SW480 (cell line): ENCODE measurements at regions not wholly inside any gene's neighbourhood (a gene's known extent, or its start where the extent isn't known, plus 50 kb on each side); places are given as distances from the start of the nearest gene placed in this dataset.
A peak's percentile ranks its signal among the peaks of the same experiment; 100 is the strongest.

Experiments
- DNase-seq: peaks from one replicate; pipeline ENCODE4 v3.0.0-alpha.2; 2016; ENCODE audit warnings: low spot score

DNA sequence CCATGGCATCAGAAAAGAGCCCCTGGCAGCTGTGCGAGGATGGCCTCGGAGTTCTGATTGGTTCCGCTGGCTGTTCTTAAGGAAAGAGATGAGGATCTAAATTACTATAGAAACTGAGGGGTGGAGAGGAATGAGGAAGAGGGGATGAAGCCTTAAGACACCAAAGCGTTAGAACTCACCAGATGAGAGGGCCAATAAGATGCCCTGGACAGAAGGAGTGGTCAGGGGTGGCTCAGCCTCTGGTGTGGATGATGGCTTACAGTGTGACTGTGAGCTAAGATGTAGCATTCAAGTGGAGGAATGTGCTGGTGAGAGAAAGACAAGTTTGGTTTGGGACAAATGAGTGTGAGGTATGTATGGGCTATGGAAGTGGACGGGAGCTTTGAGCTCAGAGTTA, 97.8 kb downstream of the ZFP36L2 start:
- DNase-seq = no peak

DNA sequence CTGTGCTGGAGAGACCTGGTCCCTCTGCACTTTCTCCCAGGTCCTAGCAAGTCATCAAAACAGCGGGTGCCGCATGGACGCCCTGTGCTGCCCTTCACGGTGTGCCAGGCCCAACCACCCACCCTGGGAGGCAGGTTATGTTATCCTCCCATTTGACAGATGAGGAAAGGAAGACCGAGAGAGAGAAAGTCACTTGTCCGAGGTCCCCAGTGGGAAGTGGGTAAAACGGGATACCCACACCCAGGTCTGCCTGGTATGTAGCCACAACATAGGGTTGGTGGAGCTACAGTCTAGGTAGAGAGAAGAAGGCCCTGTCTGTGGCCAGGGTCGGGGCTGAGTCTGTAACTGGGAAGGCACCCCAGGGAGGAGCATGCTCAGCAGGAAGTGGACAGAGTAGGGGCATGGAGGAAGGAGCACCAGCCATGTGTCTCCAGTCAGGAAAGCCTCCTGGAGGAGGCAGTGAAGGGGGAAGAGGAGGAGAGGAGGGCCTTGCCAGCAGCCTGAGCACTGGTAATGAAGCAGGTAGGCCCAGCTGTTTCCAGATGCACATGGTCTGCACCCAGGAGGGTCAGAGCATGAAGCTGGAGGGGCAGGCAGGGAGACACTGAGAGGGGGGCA, 98.4 kb downstream of the ZFP36L2 start:
- no peak for DNase-seq

DNA sequence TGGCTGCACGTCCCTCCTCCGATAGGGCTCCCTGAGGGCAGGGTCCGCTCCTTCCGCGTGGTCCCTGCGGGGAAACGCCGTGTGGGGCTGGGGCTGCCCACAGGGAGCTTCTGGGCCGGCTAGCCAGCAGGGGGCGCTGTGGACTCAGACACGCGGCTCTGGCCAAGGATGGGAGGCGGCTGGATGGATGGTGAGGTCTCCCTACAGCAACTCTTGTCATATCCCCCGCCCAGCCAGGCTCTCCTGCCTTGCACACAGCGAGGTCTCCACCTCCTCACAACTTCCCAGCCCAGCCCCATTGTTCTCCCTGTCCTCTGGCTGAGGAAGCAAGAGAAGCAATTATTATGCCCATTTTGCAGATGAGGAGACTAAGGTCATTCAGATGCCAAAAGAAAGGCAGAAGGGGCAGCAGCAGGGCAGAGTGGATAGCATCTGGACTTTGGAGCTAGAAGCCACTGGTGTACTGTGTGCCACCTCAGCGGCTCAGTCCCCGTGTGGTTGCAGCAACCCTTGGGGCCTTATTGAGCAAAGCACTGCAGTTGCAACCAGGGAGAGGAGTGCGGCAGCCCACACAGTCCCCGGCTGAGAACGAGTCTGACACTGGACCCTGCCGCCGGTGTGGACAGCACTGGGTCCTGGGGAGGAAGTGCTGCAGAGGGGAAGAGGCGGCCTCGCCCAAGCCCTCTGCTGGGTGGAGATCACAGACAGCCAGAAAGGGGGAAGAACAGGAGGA, 99.0 kb downstream of the ZFP36L2 start:
- peak; percentile 45 for DNase-seq

DNA sequence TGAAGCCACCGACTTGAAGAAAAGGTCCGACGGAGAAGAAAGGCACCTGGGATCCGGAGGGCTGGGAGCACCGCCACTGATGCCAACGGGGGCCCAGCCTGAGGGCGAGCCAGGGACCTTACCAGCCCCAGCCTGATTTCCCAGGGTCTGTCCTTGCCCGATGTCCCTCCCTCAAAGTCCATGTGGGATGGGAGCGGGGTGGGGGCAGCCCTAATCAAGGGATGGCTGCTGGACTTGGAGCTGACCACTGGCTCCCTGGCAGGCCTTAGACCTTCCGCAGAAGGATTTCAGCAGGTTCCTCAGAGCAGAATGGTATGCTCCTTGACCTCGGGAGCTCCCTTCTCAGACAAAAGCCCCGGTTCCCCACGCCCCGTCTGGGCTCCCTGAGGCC, 99.6 kb downstream of the ZFP36L2 start:
- DNase-seq = no peak

DNA sequence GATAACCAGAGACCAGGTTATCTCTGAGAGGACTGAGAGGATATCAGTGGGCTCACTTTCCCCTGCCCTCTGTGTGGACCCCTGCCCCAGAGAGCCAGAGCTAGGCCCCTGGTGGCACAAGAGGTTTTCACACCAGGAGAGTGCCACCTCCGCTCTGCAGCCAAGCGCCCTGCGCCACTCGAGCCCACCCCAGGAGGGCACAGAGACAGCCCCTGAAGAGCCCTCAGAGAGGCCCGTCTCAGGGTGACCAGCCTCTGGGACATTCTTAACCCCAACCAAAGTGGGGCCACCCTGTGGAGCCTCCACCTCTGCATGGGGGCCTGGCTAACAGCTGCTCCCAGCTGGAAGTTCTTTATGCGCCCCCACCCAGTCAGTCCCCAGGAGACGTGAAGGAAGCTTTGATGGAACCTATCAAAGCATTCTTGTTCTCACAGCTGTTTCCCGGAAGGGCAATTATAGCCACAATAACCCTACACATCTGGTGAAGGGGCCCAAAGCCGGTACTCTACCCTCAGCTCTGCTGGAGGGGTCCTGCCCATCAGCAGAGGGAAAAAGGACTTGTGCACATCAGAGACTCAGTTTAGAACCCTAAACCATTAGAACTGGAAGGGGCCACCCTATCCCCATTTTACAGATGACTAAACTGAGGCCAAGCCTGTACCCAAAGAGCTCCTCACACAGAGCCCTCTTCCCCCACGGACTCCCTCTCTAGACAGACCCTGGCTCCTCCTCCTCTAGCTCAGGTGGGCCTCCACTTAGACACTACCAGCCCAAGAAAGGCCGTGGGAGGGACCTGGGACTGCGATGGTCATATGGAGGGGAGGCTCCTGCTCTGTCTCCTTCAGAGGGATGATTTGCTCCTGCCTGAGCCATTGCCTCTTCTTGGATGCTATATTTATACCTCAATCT, 101.1 kb downstream of the ZFP36L2 start:
- no peak for DNase-seq

DNA sequence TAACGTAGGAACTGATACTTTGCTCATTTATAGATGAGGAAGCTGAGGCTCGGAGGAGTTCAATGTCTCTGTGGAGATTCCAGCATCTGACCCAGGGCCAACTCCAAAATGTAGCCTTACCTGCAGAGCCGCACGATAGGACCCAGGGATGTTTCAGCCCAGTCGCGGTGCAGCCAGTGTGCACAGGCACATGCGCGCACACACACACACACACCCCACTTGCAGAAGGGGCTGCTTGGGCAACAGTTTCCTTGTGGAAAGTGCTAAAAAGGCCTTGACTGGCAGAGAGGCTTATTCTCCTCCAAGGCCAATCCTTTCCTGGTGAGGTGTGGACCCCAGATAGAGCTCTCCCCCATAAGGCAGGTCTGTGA, 101.7 kb downstream of the ZFP36L2 start:
- no peak for DNase-seq

DNA sequence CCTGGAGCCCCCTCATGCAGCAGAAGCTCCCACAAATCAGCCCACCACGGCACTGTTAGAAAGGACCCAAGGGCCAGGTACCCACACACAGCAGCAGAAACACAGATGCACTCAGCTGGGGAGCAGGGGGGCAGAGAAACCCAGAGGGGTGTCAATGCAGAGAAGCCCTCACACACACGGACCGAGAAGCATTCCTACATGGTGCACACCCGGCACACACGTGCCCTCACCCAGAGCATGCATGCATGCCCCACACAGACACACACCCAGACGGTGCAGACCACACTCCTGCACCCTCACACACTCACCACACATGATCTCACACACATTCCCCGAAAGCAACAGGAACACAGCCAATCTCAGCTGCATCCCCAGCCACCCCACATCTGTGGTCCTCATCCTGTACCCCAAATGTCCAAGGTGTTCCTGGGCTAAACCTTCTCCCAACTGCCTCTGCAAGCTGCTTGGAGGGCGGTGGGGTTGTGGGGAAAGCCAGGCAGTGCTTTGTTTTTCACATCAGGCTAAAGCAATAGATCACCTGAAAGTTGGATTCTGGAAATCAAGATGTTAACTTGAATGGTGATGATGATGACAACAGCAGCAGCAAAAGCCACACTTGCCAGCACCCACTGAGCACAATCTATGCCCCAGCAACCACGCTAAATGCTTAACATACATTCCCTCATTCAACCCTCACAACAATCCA, 102.3 kb downstream of the ZFP36L2 start:
- DNase-seq = no peak

DNA sequence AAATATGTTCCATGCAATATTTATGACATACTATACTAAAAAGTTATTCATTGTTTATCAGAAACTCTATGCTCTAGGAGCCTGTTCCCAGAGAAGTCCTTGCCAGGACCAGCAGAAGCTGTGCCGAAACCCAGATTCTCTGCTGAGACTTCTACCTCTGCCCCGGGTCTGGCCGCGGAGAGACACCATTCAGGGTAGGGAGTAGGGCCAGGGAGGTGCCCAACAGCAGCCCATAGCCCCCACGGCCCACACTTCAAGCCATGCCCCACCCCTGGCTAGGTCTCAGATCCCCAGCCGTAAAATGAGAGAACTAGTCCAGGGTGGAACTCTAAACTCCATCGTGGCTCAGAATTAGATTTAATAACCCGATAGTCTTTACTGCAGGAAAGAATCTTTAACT, 102.9 kb downstream of the ZFP36L2 start:
- DNase-seq = no peak

DNA sequence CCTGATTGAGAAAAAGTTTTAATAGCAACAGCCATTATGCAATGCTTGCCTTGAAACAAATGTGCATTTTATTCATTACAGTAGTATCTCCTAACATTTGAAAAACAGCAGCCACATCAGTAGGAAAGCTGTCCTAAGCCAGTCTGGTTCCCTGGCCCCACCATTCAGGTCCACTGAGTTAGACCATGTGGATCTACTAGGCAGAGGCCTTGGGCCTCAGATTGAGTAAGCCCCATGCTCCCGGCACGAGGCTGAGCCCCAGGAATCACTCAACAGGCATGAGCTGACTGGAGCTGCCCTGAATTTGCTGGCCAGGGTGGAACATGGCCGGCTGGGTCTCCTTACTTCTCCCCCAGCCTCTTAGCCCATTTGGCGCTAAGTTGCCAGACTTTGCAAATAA, 103.4 kb downstream of the ZFP36L2 start:
- DNase-seq = no peak

DNA sequence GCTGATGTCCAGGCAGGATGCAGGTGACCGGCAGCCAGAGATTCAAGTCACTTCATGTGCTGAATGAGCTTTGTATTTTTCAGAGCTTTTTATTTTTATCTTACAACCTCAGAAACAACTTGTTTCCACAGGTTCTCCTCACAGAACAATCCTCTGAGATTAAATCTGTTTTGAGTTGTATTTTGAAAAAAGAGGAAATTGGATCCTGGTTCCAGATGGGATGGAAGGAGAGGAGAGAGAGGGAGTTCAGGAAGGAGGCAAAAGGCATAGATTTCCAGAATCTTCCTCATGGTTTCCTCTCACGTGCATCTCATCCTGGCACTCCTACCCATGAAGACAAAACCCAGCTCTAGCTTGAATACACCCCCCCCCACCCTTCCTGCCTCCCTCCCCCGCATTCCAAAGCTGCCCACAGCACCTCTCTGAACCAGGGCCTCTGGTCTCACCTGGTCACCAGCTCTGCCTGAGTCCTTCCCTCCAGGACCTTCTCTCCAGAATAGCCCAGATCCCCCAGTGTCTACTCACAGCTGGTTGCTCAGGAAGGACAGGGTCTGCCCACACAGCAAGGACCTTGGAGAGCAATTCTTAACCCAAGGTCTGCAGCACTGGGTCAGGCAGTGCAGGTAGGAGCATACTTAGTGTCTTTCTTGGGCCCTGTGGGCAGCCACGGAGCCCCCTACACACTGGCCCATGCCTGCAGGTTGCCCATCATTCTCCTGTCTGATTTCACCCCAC, 104.7 kb downstream of the ZFP36L2 start:
- DNase-seq = no peak

DNA sequence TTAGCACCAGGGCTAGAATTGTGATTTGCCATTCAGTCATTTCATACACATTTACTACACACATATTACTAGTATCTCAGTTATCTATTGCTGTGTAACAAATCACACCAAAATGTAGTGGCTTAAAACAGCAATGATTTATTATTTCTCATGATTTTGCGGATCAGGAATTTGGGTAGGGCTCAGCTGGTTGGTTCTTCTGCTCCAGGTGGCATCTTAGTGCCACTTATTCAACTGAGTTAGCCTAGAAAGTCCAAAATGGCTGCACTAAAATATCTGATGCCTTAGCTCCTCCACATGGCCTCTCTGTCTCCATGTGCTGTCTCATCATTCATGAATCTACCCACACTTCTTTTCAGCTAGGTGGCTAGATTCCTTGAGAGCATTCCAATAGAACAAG, 107.1 kb downstream of the ZFP36L2 start:
- DNase-seq = no peak

DNA sequence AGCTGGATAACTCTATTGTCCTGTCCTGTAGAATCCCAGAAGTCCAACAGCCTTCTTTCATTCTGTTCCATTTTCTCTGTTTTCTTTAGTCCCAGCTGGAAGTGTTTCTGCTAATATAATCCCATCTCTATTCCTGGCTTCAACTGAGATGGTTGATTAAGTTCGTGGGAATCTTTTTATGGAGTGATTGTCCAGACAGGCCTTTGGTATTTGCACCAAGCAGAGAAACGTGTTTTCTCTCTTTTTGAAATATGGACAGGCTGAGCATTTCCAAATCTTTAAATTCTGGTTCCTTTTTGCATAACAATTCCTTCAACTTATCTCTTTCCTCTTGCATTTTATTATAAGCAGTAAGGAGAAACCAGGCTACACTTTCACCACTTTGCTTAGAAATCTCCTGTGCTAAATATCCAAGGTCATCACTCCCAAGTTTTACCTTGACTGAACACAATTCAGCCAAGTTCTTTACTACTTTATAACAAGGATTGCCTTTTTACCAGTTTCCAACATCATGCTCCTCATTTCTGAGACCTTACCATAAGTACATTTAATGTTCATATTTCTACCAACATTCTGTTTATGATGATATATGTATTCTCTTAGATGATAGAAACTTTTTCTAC, 108.8 kb downstream of the ZFP36L2 start:
- no peak for DNase-seq

DNA sequence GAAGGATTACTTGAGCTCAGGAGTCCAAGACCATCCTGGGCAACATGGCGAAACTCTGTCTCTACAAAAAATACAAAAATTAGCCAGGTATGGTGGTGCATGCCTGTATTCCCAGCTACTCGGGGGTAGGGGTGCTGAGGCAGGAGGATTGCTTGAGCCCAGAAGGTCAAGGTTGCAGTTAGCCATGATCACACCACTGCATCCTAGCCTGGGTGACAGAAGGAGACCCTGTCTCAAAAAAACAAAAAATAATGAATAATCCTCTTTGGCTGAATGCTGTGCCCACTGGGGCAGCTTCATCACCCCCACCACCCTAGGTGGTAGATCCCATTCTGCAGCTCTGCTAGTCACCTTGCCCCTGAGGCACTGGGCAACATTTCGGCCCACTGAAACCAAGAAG, 109.4 kb downstream of the ZFP36L2 start:
- DNase-seq = no peak

DNA sequence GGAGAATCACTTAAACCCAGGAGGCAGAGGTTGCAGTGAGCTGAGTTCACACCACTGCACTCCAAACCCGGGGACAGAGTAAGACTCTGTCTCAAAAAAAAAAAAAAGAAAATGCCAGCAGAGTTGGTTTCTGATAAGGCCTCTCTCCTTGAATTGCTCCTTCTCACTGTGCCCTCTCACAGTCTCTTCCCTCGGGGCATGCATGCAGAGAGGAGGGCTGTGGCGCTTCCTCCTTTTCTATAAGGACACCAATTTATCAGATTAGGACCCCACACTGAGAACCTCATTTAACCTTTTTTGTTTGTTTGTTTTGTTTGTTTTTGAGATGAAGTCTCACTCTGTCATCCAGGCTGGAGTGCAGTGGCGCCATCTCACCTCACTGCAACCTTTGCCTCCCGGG, 110.5 kb downstream of the ZFP36L2 start:
- DNase-seq = no peak

DNA sequence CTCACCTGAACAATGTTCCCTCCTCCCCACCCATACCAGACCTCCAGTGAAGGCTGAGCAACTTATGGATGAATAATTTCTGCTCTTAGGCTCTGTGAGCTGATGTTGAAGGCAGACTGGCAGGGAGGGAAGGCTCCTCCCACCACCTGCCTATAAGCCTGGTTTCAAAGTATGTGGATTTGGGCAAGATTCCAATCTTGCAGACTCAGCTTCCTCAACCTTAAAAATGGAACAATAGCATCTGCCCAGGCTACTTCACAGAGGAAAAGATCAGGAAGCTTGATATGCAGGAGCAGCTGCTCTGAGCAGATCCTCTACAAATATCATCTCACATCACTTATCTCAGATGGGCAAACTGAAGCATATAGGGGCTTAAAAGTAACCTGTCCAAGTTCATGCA, 112.2 kb downstream of the ZFP36L2 start:
- no peak for DNase-seq

DNA sequence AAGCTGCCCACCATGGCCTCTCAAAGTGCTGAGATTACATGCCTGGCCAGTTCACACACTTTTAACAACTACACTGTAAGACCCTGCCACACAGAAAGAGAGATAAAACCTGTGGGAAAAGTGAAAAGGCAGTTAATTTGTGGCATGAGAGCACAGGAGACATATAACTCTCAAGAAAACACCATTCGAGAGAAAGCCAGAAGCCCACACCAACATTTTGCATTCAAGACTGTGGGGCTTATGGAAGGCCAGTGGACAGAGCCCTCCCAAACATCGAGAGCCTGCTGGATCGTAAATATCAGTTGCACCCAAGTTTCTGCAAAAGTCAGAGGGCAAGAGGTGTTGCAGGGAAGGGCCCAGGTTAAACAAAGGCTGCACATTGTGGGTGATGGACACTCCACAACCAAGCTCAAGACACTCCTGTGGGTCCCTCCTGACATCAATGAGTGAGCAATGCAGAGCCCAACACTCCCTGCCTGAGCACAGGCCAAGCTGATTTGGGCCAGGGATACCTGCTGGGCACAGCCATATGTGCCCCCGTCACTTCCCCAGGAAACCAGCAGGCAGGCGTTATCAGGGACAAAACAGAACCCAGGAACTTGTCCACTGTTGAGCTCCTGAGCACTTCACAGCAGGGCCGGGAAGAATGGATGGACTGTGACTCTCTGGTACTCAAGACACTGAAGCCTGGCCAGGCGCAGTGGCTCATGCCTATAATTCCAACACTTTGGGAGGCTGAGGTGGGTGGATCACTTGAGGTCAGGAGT, 114.4 kb downstream of the ZFP36L2 start:
- no peak for DNase-seq

DNA sequence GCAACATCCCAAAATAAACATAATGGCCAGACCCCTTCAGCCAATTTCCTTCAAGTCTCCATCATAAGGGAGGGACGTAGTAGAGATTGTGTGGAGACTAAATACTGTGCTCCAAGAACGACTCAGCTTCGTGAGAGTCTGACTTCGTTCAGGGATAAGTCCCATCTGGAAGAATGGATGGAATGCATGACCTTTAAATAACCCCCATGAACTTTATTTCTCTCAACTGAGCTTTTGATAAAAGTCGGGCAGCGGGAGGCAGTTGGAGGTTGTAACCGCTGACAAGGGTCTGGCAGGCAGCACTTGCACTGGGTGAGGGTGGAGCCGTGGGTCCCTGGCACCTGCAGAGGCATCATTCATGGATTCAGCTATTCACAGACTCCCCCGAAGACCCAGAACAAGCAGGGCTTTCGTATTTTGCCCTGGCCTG, 115.9 kb downstream of the ZFP36L2 start:
- no peak for DNase-seq

DNA sequence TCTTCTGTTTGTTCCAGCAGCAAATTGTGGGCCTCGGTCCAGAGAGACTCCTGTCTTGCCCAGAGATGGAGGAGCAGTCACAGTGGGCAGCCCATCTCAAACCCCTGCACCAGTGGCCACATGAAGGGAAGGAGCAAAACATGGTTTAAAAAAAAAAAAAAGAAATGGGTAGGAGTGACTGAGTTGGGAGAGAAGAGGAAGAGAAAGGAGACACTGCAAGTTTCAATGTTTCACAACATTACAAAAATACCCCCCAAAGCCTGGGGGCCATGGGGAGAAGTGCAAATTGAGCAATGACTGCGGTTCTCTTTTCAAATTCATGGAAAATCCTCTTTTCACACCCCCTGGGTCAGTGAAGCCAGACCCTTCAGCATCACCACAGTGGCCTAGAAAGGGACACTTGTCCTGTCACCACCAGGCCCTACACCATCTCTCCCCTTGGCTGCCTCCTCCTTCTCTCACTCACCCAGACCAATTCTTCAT, 117.1 kb downstream of the ZFP36L2 start:
- no peak for DNase-seq

DNA sequence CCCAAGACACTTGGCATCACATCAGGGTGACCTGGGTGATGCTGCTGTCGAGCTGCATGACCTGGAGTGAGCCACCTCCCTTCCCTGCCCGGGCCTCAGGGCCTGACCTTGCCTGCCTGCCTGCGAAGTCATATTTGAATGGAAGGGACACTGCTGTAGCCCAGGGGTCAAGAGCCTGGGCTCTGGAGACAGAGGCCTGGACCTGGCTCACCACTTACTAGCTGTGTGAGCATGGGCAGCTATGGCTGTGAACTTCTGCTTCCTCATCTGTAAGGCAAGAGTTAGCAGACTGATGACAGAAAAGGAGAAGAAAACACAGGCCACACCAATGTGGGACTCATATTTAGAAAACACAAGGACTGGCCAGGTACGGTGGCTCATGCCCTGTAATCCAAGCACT, 118.7 kb downstream of the ZFP36L2 start:
- DNase-seq = no peak
